CD14-positive monocyte (primary cell): ENCODE measurements at regions not wholly inside any gene's neighbourhood (a gene's known extent, or its start where the extent isn't known, plus 50 kb on each side); places are given as distances from the start of the nearest gene placed in this dataset.

ENCODE experiments used
- DNase-seq, 3 donors: peaks; one replicate each; pipeline ENCODE4 v3.0.0-alpha.2; 2011 to 2022
- H2AFZ ChIP-seq: 2 replicates; pipeline ENCODE4 v1.6.0; 2012; ENCODE audit warnings: mild to moderate bottlenecking, low read depth, low read length, inconsistent platforms; ENCODE audit not compliant: insufficient read depth, poor library complexity, severe bottlenecking
- H3K27ac ChIP-seq, 2 donors: 1 replicate in 1 of 2; 2 replicates in 1 of 2; pipeline ENCODE4 v1.5.1; 2012 to 2013; ENCODE audit warnings: low read length in 2 of 2, control low read depth in 1 of 2, inconsistent platforms in 1 of 2, low read depth in 1 of 2, mild to moderate bottlenecking in 1 of 2
- H3K27me3 ChIP-seq, 2 donors: one replicate each; pipeline versions ENCODE4 v1.6.0 to v1.6.1; 2011 to 2013; ENCODE audit warnings: low read length in 2 of 2; ENCODE audit not compliant: control insufficient read depth in 2 of 2, insufficient read depth in 2 of 2
- H3K36me3 ChIP-seq, 2 donors: replicated peaks in 1 of 2; 1 replicate in 1 of 2; 2 replicates in 1 of 2; pipeline versions ENCODE4 v1.5.1 to v1.6.1; 2012 to 2013; ENCODE audit warnings: low read length in 2 of 2, control low read depth in 1 of 2, inconsistent platforms in 1 of 2, mild to moderate bottlenecking in 1 of 2; ENCODE audit not compliant: insufficient read depth in 2 of 2, control insufficient read depth in 1 of 2
- H3K4me1 ChIP-seq, 2 donors: 1 replicate in 1 of 2; 2 replicates in 1 of 2; pipeline versions ENCODE4 v1.5.1 to v1.6.1; 2012 to 2013; ENCODE audit warnings: low read length in 2 of 2, control low read depth in 1 of 2, inconsistent platforms in 1 of 2, mild to moderate bottlenecking in 1 of 2, moderate library complexity in 1 of 2; ENCODE audit not compliant: insufficient read depth in 2 of 2, control insufficient read depth in 1 of 2
- H3K4me2 ChIP-seq: replicated peaks from 2 replicates; pipeline ENCODE3; 2012; ENCODE audit warnings: low read length, moderate library complexity, mild to moderate bottlenecking; ENCODE audit not compliant: poor library complexity, severe bottlenecking; ENCODE audit errors: extremely low read depth
- H3K4me3 ChIP-seq, 3 experiments: fragments of 200-600 bp in 1 of 3; sonication (generic) in 1 of 3; replicated peaks in 1 of 3; 1 replicate in 2 of 3; 2 replicates in 1 of 3; pipeline ENCODE4 v1.5.1; 2011 to 2013; ENCODE audit warnings: low read length in 3 of 3, mild to moderate bottlenecking in 3 of 3, control low read depth in 2 of 3, low read depth in 2 of 3, inconsistent platforms in 1 of 3, moderate library complexity in 1 of 3
- H3K79me2 ChIP-seq: 2 replicates; pipeline ENCODE4 v1.6.0; 2012; ENCODE audit warnings: mild to moderate bottlenecking, control low read depth, inconsistent platforms, low read length, moderate library complexity; ENCODE audit not compliant: insufficient read depth
- H3K9ac ChIP-seq: 2 replicates; pipeline ENCODE4 v1.6.0; 2017; ENCODE audit warnings: low read length, mild to moderate bottlenecking; ENCODE audit not compliant: insufficient read depth, poor library complexity, severe bottlenecking
- H3K9me3 ChIP-seq, 2 donors: replicated peaks in 1 of 2; 1 replicate in 1 of 2; 2 replicates in 1 of 2; pipeline versions ENCODE4 v1.5.1 to v1.6.1; 2012 to 2013; ENCODE audit warnings: low read length in 2 of 2, control low read depth in 1 of 2; ENCODE audit not compliant: control insufficient read depth in 1 of 2, insufficient read depth in 1 of 2
- H4K20me1 ChIP-seq: 2 replicates; pipeline ENCODE4 v1.6.0; 2012; ENCODE audit warnings: mild to moderate bottlenecking, low read length, control low read depth, moderate library complexity; ENCODE audit not compliant: insufficient read depth
- H3K27ac Mint-ChIP-seq, 7 donors: one replicate each; pipeline ENCODE4 v1.8.0; 2020; ENCODE audit warnings: mild to moderate bottlenecking in 7 of 7, mixed read lengths in 7 of 7, moderate library complexity in 6 of 7, inconsistent platforms in 2 of 7
- H3K27me3 Mint-ChIP-seq, 3 donors: one replicate each; pipeline ENCODE4 v1.8.0; 2021 to 2022; ENCODE audit warnings: low read depth in 3 of 3, mild to moderate bottlenecking in 3 of 3, mixed read lengths in 3 of 3, moderate library complexity in 3 of 3, inconsistent platforms in 1 of 3
- H3K36me3 Mint-ChIP-seq, 2 donors: one replicate each; pipeline ENCODE4 v1.8.0; 2020; ENCODE audit warnings: mixed read lengths in 2 of 2, inconsistent platforms in 1 of 2, mild to moderate bottlenecking in 1 of 2
- H3K4me1 Mint-ChIP-seq: one replicate; pipeline ENCODE4 v1.8.0; 2020; ENCODE audit warnings: mild to moderate bottlenecking, mixed read lengths
- H3K4me3 Mint-ChIP-seq, 2 donors: one replicate each; pipeline ENCODE4 v1.8.0; 2020; ENCODE audit warnings: mild to moderate bottlenecking in 2 of 2, mixed read lengths in 2 of 2, moderate library complexity in 1 of 2
- H3K9me3 Mint-ChIP-seq, 7 donors: one replicate each; pipeline ENCODE4 v1.8.0; 2020 to 2022; ENCODE audit warnings: mixed read lengths in 7 of 7, mild to moderate bottlenecking in 6 of 7, moderate library complexity in 6 of 7, inconsistent platforms in 2 of 7
- WGBS: methylation state at CpG from one replicate; pipeline ENCODE4 v1.1.5; 2013; ENCODE audit warnings: missing lambda C conversion rate; ENCODE audit not compliant: insufficient coverage; 5-methylcytosine and 5-hydroxymethylcytosine counted together
- intact Hi-C, 2 donors: fragments of 100-400 bp; cut with micrococcal nuclease; formaldehyde crosslinking; loops; one replicate each; pipeline versions ENCODE4 v1.15.0 to v1.15.1; 2023
- TF ChIP-seq, protein P1 (sequence below): fragments of 200-600 bp; IDR thresholded peaks from one replicate; pipeline ENCODE4 v1.8.0; 2022; ENCODE audit warnings: antibody characterized with exemption, mild to moderate bottlenecking

DNA sequence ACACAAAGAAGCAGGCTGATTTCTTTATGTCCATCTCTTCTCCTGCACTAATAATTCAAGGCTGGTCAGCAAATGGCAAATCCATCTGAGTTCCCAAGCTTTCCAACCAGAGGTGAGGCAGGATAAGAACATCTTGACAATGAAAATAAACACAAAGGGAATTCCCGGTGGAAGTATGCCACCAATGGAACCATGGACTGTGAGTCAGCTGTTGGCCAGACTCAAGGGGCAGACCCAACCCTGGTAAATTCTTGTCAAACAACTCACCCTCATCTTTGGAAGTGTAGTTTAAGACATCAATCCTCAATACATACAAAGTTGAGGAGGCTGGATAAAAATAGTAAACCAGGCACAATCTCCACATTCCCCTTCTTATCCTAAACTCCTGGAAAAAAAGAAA is 74.3 kb upstream of the CES5A start:
- H4K20me1 ChIP-seq = no peaks in the 10 kb centered on the region
- no peak overlapping the region for H3K4me3 ChIP-seq
- H3K27me3 ChIP-seq = peaks cover 3% of the 10 kb centered on the region in 2 donors
- H3K4me1 Mint-ChIP-seq = no peaks in the 10 kb centered on the region
- no peaks in the 10 kb centered on the region for H3K36me3 ChIP-seq
- DNase-seq = no peak
- H3K9me3 Mint-ChIP-seq = peaks cover 0 to 8% (median 2%) of the 10 kb centered on the region in 7 donors
- H3K4me1 ChIP-seq = no peaks in the 10 kb centered on the region
- no peak overlapping the region for H3K9ac ChIP-seq
- H3K79me2 ChIP-seq = no peaks in the 10 kb centered on the region
- no peak overlapping the region for H3K27ac ChIP-seq
- no peak overlapping the region for H2AFZ ChIP-seq
- intact Hi-C loops = no loop called here
- H3K9me3 ChIP-seq = no peaks in the 10 kb centered on the region
- no peaks in the 10 kb centered on the region for H3K36me3 Mint-ChIP-seq
- H3K4me3 Mint-ChIP-seq = no peak overlapping the region
- peaks cover 6 to 20% (median 8%) of the 10 kb centered on the region in 3 donors for H3K27me3 Mint-ChIP-seq
- no peak overlapping the region for H3K27ac Mint-ChIP-seq
- WGBS = no CpG with 5 or more reads among the region's 1 CpG
- no peak overlapping the region for H3K4me2 ChIP-seq
- TF ChIP-seq, protein P1, sequence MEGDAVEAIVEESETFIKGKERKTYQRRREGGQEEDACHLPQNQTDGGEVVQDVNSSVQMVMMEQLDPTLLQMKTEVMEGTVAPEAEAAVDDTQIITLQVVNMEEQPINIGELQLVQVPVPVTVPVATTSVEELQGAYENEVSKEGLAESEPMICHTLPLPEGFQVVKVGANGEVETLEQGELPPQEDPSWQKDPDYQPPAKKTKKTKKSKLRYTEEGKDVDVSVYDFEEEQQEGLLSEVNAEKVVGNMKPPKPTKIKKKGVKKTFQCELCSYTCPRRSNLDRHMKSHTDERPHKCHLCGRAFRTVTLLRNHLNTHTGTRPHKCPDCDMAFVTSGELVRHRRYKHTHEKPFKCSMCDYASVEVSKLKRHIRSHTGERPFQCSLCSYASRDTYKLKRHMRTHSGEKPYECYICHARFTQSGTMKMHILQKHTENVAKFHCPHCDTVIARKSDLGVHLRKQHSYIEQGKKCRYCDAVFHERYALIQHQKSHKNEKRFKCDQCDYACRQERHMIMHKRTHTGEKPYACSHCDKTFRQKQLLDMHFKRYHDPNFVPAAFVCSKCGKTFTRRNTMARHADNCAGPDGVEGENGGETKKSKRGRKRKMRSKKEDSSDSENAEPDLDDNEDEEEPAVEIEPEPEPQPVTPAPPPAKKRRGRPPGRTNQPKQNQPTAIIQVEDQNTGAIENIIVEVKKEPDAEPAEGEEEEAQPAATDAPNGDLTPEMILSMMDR = no peak

GRCh38 chr16:55948230-55948629 is 73.1 kb upstream of the CES5A start:
- no CpG with 5 or more reads among the region's 6 CpGs for WGBS
- Mint-ChIP-seq H3K27me3 (peaks cover 2 to 16% (median 8%) of the 10 kb centered on the region in 3 donors), H3K27ac (no peak overlapping the region), H3K4me1 (no peaks in the 10 kb centered on the region), H3K9me3 (peaks cover 0 to 8% (median 2%) of the 10 kb centered on the region in 7 donors), H3K36me3 (no peaks in the 10 kb centered on the region), H3K4me3 (no peak overlapping the region)
- Histone ChIP-seq H4K20me1 (no peaks in the 10 kb centered on the region), H3K36me3 (no peaks in the 10 kb centered on the region), H3K79me2 (no peaks in the 10 kb centered on the region), H3K4me1 (no peaks in the 10 kb centered on the region), H3K4me2 (no peak overlapping the region), H2AFZ (no peak overlapping the region), H3K27me3 (peaks cover 3% of the 10 kb centered on the region in 2 donors), H3K9me3 (no peaks in the 10 kb centered on the region), H3K9ac (no peak overlapping the region), H3K27ac (no peak overlapping the region), H3K4me3 (no peak overlapping the region)
- intact Hi-C loops = no loop called here
- TF ChIP-seq, protein P1 = no peak
- no peak for DNase-seq
